Osteocyte (in vitro differentiated cells): ENCODE measurements at regions not wholly inside any gene's neighbourhood (a gene's known extent, or its start where the extent isn't known, plus 50 kb on each side); places are given as distances from the start of the nearest gene placed in this dataset.

Experiments
- DNase-seq: peaks from one replicate; pipeline ENCODE4 v3.0.0; 2021; ENCODE audit warnings: mixed read lengths; ENCODE audit not compliant: unreplicated experiment; ENCODE audit errors: extremely low spot score
- H3K27ac Mint-ChIP-seq: one replicate; pipeline ENCODE4 v1.8.0; 2021; ENCODE audit warnings: mild to moderate bottlenecking, mixed read lengths; ENCODE audit not compliant: unreplicated experiment
- H3K27me3 Mint-ChIP-seq: one replicate; pipeline ENCODE4 v1.8.0; 2021; ENCODE audit warnings: mixed read lengths; ENCODE audit not compliant: unreplicated experiment
- H3K36me3 Mint-ChIP-seq: one replicate; pipeline ENCODE4 v1.8.0; 2021; ENCODE audit warnings: mixed read lengths; ENCODE audit not compliant: unreplicated experiment
- H3K4me1 Mint-ChIP-seq: one replicate; pipeline ENCODE4 v1.8.0; 2021; ENCODE audit warnings: mixed read lengths; ENCODE audit not compliant: unreplicated experiment
- H3K4me3 Mint-ChIP-seq: one replicate; pipeline ENCODE4 v1.8.0; 2021; ENCODE audit warnings: mild to moderate bottlenecking, moderate library complexity, mixed read lengths; ENCODE audit not compliant: unreplicated experiment
- H3K9me3 Mint-ChIP-seq: one replicate; pipeline ENCODE4 v1.8.0; 2021; ENCODE audit warnings: mixed read lengths; ENCODE audit not compliant: unreplicated experiment
- CTCF ChIP-seq: fragments of 200-600 bp; sonication (generic); IDR thresholded peaks from 2 replicates; pipeline ENCODE4 v1.5.0; 2021; ENCODE audit warnings: antibody characterized with exemption, mild to moderate bottlenecking, moderate library complexity

DNA sequence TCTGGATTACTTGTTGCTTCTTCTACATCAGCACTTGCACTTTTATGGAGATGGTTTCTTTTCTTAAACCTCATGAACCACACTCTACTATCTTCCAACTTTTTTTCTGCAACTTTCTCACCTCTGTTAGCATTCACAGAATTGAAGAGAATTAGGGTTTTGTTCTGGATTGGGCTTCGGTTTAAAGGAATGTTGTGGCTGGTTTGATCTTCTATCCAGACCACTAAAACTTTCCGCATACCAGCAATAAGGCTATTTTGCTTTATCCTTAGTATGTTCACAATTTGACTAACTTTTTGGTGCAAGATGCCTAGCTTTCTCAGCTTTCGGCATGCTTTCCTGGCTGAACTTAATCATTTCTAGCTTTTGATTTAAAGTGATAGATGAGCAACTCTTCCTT is 666.7 kb upstream of the MIR17HG start:
- H3K27me3 Mint-ChIP-seq: no peaks in the 10 kb centered on the region
- no peak overlapping the region for H3K27ac Mint-ChIP-seq
- no peaks in the 10 kb centered on the region for H3K4me1 Mint-ChIP-seq
- no peak for DNase-seq
- H3K4me3 Mint-ChIP-seq: no peak overlapping the region
- no peaks in the 10 kb centered on the region for H3K9me3 Mint-ChIP-seq
- no peak for TF ChIP-seq CTCF
- H3K36me3 Mint-ChIP-seq: no peaks in the 10 kb centered on the region

GRCh38 chr13:90683711-90684131 is 663.8 kb upstream of the MIR17HG start:
- no peak overlapping the region for H3K4me3 Mint-ChIP-seq
- DNase-seq: no peak
- peaks cover 4% of the 10 kb centered on the region for H3K4me1 Mint-ChIP-seq
- no peaks in the 10 kb centered on the region for H3K27me3 Mint-ChIP-seq
- no peaks in the 10 kb centered on the region for H3K9me3 Mint-ChIP-seq
- H3K27ac Mint-ChIP-seq: no peak overlapping the region
- no peak for TF ChIP-seq CTCF
- no peaks in the 10 kb centered on the region for H3K36me3 Mint-ChIP-seq

DNA sequence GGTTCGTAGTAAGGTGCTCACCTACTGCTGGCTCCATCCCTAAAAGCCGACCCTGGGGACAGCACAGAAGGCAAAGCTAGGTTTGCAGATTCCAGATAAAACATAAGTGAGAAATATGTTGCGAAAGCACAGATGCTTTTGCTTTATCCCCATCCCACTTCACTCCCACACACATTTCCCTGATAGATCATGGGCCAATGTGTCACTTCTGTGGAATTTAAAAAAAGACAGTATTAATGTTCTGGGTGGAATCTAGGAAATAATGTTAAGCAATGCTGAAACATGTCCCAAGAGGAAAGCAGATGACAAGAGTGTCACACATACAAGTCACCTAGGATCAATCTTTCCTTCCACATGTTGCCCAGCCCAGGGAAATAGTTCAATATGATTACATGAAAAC is 661.0 kb upstream of the MIR17HG start:
- no peaks in the 10 kb centered on the region for H3K27me3 Mint-ChIP-seq
- peaks cover 4% of the 10 kb centered on the region for H3K4me1 Mint-ChIP-seq
- H3K36me3 Mint-ChIP-seq: no peaks in the 10 kb centered on the region
- H3K4me3 Mint-ChIP-seq: no peak overlapping the region
- TF ChIP-seq CTCF: no peak
- no peaks in the 10 kb centered on the region for H3K9me3 Mint-ChIP-seq
- no peak overlapping the region for H3K27ac Mint-ChIP-seq
- no peak for DNase-seq

- no peaks in the 10 kb centered on the region for H3K36me3 Mint-ChIP-seq
- H3K9me3 Mint-ChIP-seq: no peaks in the 10 kb centered on the region
- TF ChIP-seq CTCF: no peak
- DNase-seq: no peak
- no peak overlapping the region for H3K4me3 Mint-ChIP-seq
- no peaks in the 10 kb centered on the region for H3K27me3 Mint-ChIP-seq
- no peak overlapping the region for H3K27ac Mint-ChIP-seq
- H3K4me1 Mint-ChIP-seq: peaks cover 4% of the 10 kb centered on the region
Observed at GRCh38 chr13:90689111-90689510, 658.4 kb upstream of the MIR17HG start.

DNA sequence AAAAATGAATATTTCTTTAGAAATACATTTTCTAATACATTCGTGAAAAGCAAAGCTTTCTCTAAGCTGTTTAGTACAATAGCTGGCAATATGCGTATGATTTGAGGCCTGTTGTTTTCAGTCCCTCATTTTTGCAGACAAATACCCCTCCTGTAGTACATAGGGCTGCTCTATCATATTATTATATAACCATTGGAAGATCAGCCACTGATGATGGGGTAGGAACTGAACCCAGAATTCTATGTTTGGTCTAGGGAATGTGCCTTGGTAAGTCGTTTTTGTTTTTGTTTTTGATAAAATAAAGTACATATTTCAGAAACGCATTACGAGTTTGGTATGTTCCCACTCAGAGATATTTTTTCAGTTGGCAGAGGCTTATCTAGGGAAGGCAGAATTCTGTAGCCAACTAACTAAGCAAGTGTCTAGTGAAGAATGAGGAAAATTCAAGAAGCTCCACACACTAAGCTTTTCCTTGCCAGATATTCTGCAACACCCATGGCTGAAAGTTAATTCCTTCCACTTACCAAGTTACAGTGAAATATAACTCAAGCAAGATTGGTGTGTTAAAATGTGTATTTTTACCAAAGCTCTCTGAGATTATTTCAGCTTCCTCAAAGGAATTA is 656.9 kb upstream of the MIR17HG start:
- no peak for TF ChIP-seq CTCF
- H3K4me1 Mint-ChIP-seq: peaks cover 4% of the 10 kb centered on the region
- no peaks in the 10 kb centered on the region for H3K36me3 Mint-ChIP-seq
- H3K27me3 Mint-ChIP-seq: no peaks in the 10 kb centered on the region
- H3K4me3 Mint-ChIP-seq: no peak overlapping the region
- no peak overlapping the region for H3K27ac Mint-ChIP-seq
- DNase-seq: no peak
- no peaks in the 10 kb centered on the region for H3K9me3 Mint-ChIP-seq
